ENCODE measurements at regions not wholly inside any gene's neighbourhood (a gene's known extent, or its start where the extent isn't known, plus 50 kb on each side); places are given as distances from the start of the nearest gene placed in this dataset.

GRCh38 chr2:57979158-57979557 lies 67.4 kb upstream of the VRK2 start:
- no peak for TF ChIP-seq EZH2 (IDR thresholded peaks at IDR 0.05; ENCODE audit: borderline replicate concordance)
- no peak for TF ChIP-seq CTCF (IDR thresholded peaks at IDR 0.05; ENCODE audit: poor library complexity)
- TF ChIP-seq EZH2phosphoT487 (IDR thresholded peaks at IDR 0.05; ENCODE audit: low read depth, severe bottlenecking, unreplicated experiment), result no peak
- Histone ChIP-seq H3K4me1 (ENCODE audit: insufficient read depth) (no peaks in the 10 kb centered on the region), H3K9me3 (ENCODE audit: low read depth) (no peaks in the 10 kb centered on the region), H3K79me2 (no peaks in the 10 kb centered on the region), H3K27me3 (no peaks in the 10 kb centered on the region), H3K9me2 (replicated peaks; ENCODE audit: insufficient read depth) (no peaks in the 10 kb centered on the region), H4K20me1 (ENCODE audit: insufficient read depth, poor library complexity, severe bottlenecking) (no peaks in the 10 kb centered on the region), H2AFZ (no peak overlapping the region), H3K4me2 (no peak overlapping the region), H3K36me3 (replicated peaks; ENCODE audit: insufficient read depth, low read depth) (no peaks in the 10 kb centered on the region), H3K27ac (no peak overlapping the region), H3K4me3 (no peak overlapping the region)
- DNase-seq (ENCODE audit: low spot score), result no peak
- 98% methylated on average over 4 of the region's 4 CpGs for WGBS (ENCODE audit: low lambda C conversion rate, missing lambda C conversion rate)

- Histone ChIP-seq H3K79me2 (no peaks in the 10 kb centered on the region), H4K20me1 (ENCODE audit: insufficient read depth, poor library complexity, severe bottlenecking) (no peaks in the 10 kb centered on the region), H3K4me1 (ENCODE audit: insufficient read depth) (no peaks in the 10 kb centered on the region), H3K27me3 (no peaks in the 10 kb centered on the region), H3K4me3 (no peak overlapping the region), H3K27ac (no peak overlapping the region), H3K4me2 (no peak overlapping the region), H3K9me3 (ENCODE audit: low read depth) (no peaks in the 10 kb centered on the region), H3K9me2 (replicated peaks; ENCODE audit: insufficient read depth) (no peaks in the 10 kb centered on the region), H3K36me3 (replicated peaks; ENCODE audit: insufficient read depth, low read depth) (no peaks in the 10 kb centered on the region), H2AFZ (no peak overlapping the region)
- no peak for DNase-seq (ENCODE audit: low spot score)
- 88% methylated on average over 1 of the region's 1 CpG for WGBS (ENCODE audit: low lambda C conversion rate, missing lambda C conversion rate)
- TF ChIP-seq EZH2phosphoT487 (IDR thresholded peaks at IDR 0.05; ENCODE audit: low read depth, severe bottlenecking, unreplicated experiment) (no peak), CTCF (IDR thresholded peaks at IDR 0.05; ENCODE audit: poor library complexity) (no peak), EZH2 (IDR thresholded peaks at IDR 0.05; ENCODE audit: borderline replicate concordance) (no peak)
Measured at GRCh38 chr2:57981083-57981768, 65.4 kb upstream of the VRK2 start.

- Histone ChIP-seq H3K4me2 (no peak overlapping the region), H3K4me3 (no peak overlapping the region), H2AFZ (no peak overlapping the region), H3K4me1 (ENCODE audit: insufficient read depth) (no peaks in the 10 kb centered on the region), H3K79me2 (no peaks in the 10 kb centered on the region), H3K9me2 (replicated peaks; ENCODE audit: insufficient read depth) (no peaks in the 10 kb centered on the region), H3K27ac (no peak overlapping the region), H4K20me1 (ENCODE audit: insufficient read depth, poor library complexity, severe bottlenecking) (no peaks in the 10 kb centered on the region), H3K36me3 (replicated peaks; ENCODE audit: insufficient read depth, low read depth) (no peaks in the 10 kb centered on the region), H3K9me3 (ENCODE audit: low read depth) (no peaks in the 10 kb centered on the region), H3K27me3 (no peaks in the 10 kb centered on the region)
- TF ChIP-seq CTCF (IDR thresholded peaks at IDR 0.05; ENCODE audit: poor library complexity) (no peak), EZH2phosphoT487 (IDR thresholded peaks at IDR 0.05; ENCODE audit: low read depth, severe bottlenecking, unreplicated experiment) (no peak), EZH2 (IDR thresholded peaks at IDR 0.05; ENCODE audit: borderline replicate concordance) (no peak)
- no peak for DNase-seq (ENCODE audit: low spot score)
Measured at GRCh38 chr2:57987835-57988573, 58.6 kb upstream of the VRK2 start.

Data from hepatocyte (in vitro differentiated cells).